ENCODE measurements at regions not wholly inside any gene's neighbourhood (a gene's known extent, or its start where the extent isn't known, plus 50 kb on each side); places are given as distances from the start of the nearest gene placed in this dataset.

DNA sequence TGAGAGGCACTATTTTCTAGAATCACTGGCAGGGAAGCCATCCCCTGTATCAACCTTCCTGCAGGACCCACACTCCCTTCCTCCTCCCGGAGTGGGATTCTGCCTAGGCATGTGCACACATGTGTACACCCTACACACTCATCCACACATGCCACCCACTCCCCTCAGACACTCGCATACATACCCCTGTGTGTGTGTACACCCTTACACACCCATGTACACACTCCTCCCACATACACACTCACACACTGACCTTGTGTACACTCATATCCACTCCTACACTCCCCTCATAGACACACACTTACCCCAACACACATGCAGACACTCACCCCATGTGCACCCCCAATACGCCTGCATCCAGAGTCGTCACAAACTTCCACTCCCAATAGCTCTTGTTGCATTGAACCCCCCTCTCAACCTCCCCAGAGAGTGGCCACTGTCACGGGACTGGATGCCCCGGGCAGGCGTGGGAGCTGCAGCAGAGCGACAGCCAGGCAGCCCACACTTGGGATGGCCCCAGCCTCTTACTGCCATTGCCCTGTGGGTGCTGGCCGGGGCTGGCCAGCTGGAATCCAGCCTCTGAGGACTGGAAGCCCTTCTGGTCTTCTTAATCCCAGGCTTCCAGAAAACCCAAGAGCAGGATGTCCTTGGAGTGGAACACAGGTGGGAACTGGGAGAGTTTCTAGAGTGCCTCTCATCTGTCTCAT lies 251.0 kb downstream of the LOXHD1 start:
- DNase-seq (ENCODE audit: low spot score) = no peak

DNA sequence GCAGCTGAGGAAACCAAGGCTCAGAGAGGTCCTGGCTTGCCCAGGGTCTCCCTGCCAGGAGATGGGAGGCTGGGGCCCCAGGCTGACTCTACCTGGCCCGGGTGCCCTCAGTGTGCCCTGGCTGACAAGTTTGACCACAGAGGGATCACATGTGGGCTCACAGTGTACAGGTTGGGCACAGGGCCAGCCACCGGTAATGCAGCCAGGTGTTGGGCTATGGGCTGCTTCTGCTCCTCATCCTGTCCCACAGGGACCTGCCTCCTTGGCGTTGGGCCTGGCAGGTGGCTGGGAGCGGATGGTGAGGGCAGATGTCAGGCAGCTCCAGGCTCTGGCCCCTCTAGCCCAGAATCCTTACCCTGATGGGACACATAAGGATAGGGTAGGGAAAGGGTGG lies 250.5 kb downstream of the LOXHD1 start:
- no peak for DNase-seq (ENCODE audit: low spot score)

DNA sequence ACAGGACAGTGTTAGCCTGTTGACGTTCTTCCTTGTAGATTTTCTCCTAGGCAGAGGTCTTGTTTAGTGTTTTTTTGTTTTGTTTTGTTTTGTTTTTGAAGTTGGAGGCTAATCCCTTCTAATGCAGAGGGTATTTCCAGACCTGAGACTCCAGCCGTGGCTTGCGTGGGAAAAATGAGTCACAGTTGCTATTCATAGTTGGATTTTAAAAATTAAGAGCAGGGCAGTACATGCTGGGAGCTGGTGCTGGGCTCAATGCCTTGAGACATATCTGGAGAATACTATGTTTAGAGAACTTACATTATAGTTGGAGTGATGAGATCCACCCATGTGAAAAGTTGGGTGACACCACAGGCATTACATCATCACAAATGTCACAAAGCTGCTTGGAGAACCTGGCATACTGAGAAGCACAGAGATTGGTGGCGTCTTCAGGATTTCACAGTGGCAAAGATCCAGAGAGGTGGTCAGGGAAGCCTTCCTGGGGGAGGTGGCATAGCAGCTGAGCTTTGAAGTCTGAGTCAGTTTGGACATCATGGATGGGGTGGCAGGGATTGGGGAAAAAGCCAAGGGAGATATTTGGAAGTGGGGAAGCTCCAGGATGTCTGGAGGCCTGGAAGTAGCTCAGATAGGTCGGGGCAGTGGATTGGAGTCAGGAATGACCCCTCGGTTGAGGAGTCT lies 249.4 kb downstream of the LOXHD1 start:
- no peak for DNase-seq (ENCODE audit: low spot score)

DNA sequence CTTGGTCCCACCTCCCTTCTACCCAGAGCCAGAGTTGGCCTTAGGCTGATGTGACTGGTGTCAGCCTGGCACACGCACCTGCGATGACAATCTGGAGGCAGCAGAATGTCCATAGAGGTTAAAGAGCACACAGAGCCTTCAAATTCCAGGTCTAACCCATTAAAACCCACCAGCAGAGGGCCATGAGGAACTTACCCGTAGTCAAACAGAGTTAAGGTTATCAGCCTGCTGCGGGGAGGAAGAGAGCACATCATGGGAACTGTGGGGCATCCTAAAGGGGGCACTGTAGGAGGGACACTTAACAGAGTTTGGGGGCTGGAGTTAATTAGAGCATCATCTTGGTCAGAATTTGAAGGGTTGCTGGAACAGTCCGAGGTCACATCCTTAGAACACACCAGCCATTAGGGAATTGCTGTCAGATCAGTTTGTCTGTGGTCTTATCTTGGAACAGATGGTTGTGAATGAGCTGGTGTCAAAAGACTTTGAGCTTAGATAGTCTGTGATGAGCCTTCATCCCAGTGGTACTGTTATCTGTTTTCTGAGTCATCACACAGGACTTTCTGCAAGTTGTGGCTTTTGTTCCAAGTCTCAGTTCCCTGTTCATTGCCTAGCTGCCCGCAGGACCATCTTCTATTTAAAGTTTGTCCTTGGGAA lies 248.6 kb downstream of the LOXHD1 start:
- DNase-seq (ENCODE audit: low spot score) = no peak

DNA sequence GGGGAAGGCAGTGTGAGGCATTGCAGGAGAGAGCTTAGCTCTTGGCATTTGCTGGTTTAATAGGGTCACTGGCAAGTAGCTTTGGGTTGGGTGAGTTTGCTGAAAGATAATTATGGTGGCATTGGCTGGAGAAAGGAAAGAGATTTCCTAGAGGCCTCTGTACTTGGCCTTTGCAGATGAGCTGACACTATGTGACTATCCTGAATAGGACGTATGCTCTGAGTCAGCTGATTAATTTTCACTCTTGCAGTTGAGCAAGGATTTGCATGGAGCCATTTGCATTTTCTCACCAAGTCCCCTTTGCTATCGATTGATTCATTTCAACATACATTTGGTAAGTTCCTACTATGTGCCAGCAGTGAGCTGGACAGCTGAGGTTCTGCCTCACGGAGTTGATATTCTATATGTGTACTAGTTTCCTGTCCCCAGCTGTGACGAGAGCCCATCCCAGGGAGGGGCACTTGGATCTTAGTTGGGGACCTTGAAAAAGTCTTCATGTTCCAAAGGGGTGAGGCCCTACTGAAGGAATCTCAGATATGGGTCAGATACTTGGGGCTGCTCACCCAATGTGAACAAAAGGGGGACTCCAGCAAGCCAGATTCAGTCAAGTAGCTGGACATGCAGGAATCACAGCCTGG lies 245.7 kb downstream of the LOXHD1 start:
- DNase-seq (ENCODE audit: low spot score) = no peak

GRCh38 chr18:46411867-46412690 lies 244.9 kb downstream of the LOXHD1 start:
- DNase-seq (ENCODE audit: low spot score) = no peak

DNA sequence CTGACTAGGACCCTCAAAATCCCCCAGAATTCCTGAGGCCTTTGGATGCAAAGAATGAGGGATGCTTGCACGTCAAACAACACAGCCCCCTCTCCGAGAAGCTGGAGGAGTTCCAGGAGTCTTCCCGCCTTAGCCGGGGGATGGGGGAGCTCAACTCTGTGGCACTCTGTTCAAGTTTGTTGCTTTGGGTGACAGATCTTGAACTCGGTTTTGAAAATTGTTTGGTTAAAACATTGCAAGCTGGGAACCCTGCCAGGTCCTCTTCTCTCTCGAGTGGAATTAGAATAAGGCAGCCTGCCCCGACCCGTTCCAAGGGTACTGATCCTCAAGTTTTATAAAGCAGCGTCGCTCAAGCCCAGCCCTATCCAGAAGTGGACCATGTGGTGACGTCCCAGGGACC lies 244.1 kb downstream of the LOXHD1 start:
- no peak for DNase-seq (ENCODE audit: low spot score)

GRCh38 chr18:46413684-46414083 lies 243.3 kb downstream of the LOXHD1 start:
- DNase-seq (ENCODE audit: low spot score) = no peak

GRCh38 chr18:46414863-46415262 lies 242.2 kb downstream of the LOXHD1 start:
- DNase-seq (ENCODE audit: low spot score) = no peak

- no peak for DNase-seq (ENCODE audit: low spot score)
Observed at GRCh38 chr18:46415532-46416252, 241.3 kb downstream of the LOXHD1 start.

DNA sequence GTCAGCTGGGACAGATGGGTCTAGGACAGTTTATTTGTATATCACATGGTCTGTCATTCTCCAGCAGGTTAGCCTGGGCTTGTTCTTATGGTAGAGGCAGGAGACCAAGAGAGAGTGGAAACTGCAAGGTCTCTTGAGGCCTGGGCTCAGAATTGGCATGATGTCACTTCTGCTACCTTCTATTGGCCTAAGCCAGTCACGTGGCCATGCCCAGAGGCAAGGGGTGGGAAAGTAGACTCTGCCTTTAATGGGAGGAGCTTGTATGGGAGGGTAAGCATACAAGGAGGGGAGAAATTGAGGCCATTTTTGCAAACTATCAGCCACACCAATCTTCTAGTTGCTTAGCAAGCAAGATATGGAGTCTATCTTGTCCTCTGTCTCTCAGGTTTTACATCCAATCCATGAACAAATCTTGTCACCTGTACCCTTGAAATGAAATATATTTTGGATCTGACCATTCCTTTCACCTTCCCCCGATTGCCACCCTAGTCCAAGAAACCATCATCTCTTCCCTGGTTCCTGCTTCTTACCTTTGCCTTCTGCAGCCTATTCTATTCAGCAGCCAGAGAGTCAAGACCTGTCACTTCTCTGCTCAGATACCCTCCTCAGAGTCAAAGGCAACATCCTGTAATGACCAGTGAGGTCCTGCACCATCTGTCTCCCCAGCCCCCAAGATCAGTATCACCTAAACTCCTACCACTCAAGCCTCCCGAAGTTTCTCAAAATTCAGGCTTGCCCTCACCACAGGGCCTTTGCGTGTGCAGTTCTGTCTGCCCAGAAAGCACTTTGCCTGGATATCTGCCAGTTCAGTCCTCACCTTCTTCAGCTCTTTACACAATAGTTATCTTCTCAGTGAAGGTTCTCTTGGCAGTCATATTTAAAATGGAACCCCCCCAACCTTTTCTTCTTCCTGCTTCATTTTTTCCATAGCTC lies 240.0 kb downstream of the LOXHD1 start:
- peak; percentile 22 for DNase-seq (ENCODE audit: low spot score)

DNA sequence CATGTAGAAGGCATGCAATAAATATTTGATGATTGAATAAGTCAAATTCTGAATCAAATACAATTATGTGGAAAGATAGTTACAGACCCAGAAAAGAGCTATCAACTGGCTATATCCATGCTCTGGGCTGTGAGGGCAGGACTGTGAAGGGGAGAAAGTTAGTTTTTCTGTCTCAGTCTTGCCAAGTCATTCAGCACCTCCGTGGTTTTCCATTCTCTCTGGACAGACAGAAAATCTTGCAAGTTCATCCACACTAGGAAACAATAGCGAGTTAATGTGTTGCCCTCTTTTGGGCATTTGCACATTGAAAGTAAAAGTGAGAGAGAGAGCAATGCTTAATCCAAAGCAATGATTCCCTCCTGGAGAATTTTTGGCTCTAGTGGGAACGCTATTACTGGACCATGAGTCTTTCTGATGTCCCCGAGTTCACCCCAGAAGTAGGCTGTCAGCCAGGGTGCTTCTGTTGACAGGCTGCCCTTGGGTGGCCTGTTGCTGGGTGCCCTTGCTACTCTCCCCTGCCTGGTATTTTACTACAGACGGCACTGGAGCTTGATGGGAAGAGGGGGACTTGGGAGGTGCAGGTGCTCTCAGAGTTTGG lies 238.3 kb downstream of the LOXHD1 start:
- DNase-seq (ENCODE audit: low spot score) = no peak

- DNase-seq (ENCODE audit: low spot score) = peak; percentile 82
Observed at GRCh38 chr18:46419391-46420141, 237.5 kb downstream of the LOXHD1 start.

- no peak for DNase-seq (ENCODE audit: low spot score)
Observed at GRCh38 chr18:46421973-46422551, 235.0 kb downstream of the LOXHD1 start.

DNA sequence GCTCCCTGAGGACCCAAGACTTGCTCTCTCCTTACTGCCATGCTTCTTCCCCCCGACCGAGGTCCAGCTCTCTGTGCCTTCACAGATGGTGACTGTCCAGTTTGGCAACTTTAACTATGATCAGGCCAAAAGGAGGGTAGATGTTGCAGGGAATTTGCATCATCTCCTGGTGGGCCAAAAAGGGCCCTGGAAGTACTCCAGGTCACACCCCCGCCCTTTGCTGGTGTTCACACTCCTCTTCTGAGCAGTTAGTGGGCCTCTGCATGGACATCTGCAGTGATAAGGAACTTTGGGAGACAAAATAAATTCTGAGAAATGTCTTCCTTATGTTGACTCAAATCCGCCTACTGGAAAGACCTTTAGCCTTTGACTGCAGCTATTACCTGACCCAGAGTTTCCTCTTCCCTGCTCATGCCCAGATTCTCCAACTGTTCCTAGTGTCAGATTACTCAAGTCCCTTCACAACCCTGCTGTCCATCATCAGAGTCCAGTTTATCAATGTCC lies 234.4 kb downstream of the LOXHD1 start:
- DNase-seq (ENCODE audit: low spot score) = peak; percentile 55

GRCh38 chr18:46423226-46423805 lies 233.7 kb downstream of the LOXHD1 start:
- no peak for DNase-seq (ENCODE audit: low spot score)

DNA sequence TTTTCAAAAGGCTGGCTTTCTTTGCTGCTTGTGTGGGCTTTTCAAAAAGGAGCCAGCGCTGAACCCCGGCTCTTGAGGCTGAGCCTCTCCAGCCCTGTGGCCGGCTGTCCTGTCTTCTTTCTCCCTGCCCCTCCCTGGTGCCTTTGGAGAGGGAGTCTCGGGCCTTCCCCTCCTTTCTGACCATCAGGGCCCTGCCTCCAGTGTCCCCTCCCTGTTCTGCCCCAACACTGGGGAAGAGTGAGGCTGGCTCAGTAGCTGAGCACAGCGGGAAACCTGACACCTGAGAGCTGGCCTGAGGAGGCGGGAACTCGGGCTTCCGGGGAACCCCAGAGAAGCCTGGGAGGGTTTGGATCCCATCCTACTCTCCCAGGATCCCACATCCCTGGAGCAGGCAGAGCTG lies 232.1 kb downstream of the LOXHD1 start:
- DNase-seq (ENCODE audit: low spot score) = no peak

Data from mesenteric fat pad (tissue), 1 donor.